K562 (cell line): ENCODE measurements at regions not wholly inside any gene's neighbourhood (a gene's known extent, or its start where the extent isn't known, plus 50 kb on each side); places are given as distances from the start of the nearest gene placed in this dataset.

ENCODE experiments used
- ATAC-seq: fragments of 200-7000 bp; cut with Tn5 transposase; 3 replicates; pipeline ENCODE4 v1.9.1; 2020; ENCODE audit warnings: moderate library complexity
- BruUV-seq: library from RNA; stranded (reverse); fragments of 400-500 nt; replicated peaks from 2 replicates; lab custom pipeline; 2021; lab: Mats Ljungman, UMichigan
- CTCF ChIA-PET: fragments of 300-600 bp; formaldehyde crosslinking; extraction: SDS; loops from one replicate; lab custom pipeline; 2021; ENCODE audit warnings: low intra/inter-chr PET ratio; lab: Yijun Ruan, JAX
- POLR2A ChIA-PET: fragments of 300-600, 350-650 bp; sonication (Branson Sonifier 250); formaldehyde crosslinking; extraction: SDS; loops from one replicate; lab custom pipeline; 2021; ENCODE audit warnings: antibody characterized with exemption, inconsistent platforms; lab: Yijun Ruan, JAX
- DNase-seq, 4 experiments: peaks; one replicate each; pipeline versions ENCODE4 v3.0.0 to v3.0.0-alpha.2; 2011 to 2018; ENCODE audit warnings: low spot score in 3 of 4, mixed read lengths in 3 of 4; ENCODE audit errors: extremely low read depth in 1 of 4
- FAIRE-seq: peaks from 2 replicates; lab custom pipeline; 2011; peaks lifted over from hg19 to GRCh38; lab: Jason Lieb, UNC
- H2AFZ ChIP-seq: 2 replicates; pipeline ENCODE4 v1.6.0; 2011; ENCODE audit warnings: low read depth, low read length, control low read depth, inconsistent platforms
- H3K27ac ChIP-seq: fragments of 200-600 bp; 3 replicates; pipeline ENCODE4 v1.8.0; 2011; ENCODE audit warnings: low read depth, mild to moderate bottlenecking, control low read depth, inconsistent platforms, low read length, moderate library complexity, mixed read lengths; ENCODE audit errors: extremely low read depth
- H3K27me3 ChIP-seq, 2 experiments: fragments of 300-600 bp in 1 of 2; 2 replicates in 1 of 2; 3 replicates in 1 of 2; pipeline versions ENCODE4 v1.6.0 to v1.8.0; 2011; ENCODE audit warnings: inconsistent platforms in 2 of 2, low read length in 2 of 2, mild to moderate bottlenecking in 1 of 2, mixed read lengths in 1 of 2, moderate library complexity in 1 of 2; ENCODE audit not compliant: control insufficient read depth in 2 of 2, insufficient read depth in 2 of 2
- H3K36me3 ChIP-seq: fragments of 300-600 bp; 3 replicates; pipeline ENCODE4 v1.8.0; 2011; ENCODE audit warnings: mild to moderate bottlenecking, low read length, inconsistent platforms; ENCODE audit not compliant: control insufficient read depth, insufficient read depth
- H3K4me1 ChIP-seq, 2 experiments: fragments of 200-600 bp in 1 of 2; replicated peaks in 1 of 2; 2 replicates in 1 of 2; 3 replicates in 1 of 2; pipeline versions ENCODE4 v1.5.1 to v1.8.0; 2011; ENCODE audit warnings: inconsistent platforms in 2 of 2, low read length in 2 of 2, mild to moderate bottlenecking in 1 of 2, mixed read lengths in 1 of 2, moderate library complexity in 1 of 2; ENCODE audit not compliant: control insufficient read depth in 2 of 2, insufficient read depth in 2 of 2
- H3K4me2 ChIP-seq: 2 replicates; pipeline ENCODE4 v1.6.1; 2011; ENCODE audit warnings: low read length, control low read depth, inconsistent platforms, mixed read lengths; ENCODE audit not compliant: insufficient read depth
- H3K4me3 ChIP-seq: fragments of 200-600 bp; sonication (generic), shearing (Covaris generic); 2 replicates; pipeline ENCODE4 v1.5.1; 2016; ENCODE audit warnings: control low read depth, inconsistent platforms
- H3K79me2 ChIP-seq: fragments of 200-600 bp; 3 replicates; pipeline ENCODE4 v1.8.0; 2011; ENCODE audit warnings: low read length, inconsistent platforms; ENCODE audit not compliant: control insufficient read depth, insufficient read depth
- H3K9ac ChIP-seq, 2 experiments: 2 replicates each; pipeline versions ENCODE4 v1.6.0 to v1.6.1; 2011; ENCODE audit warnings: low read depth in 2 of 2, low read length in 2 of 2, control low read depth in 1 of 2, inconsistent platforms in 1 of 2, mild to moderate bottlenecking in 1 of 2, mixed read lengths in 1 of 2; ENCODE audit not compliant: insufficient read depth in 1 of 2
- H3K9me1 ChIP-seq: one replicate; pipeline ENCODE4 v1.6.0; 2011; ENCODE audit warnings: inconsistent platforms, mild to moderate bottlenecking, low read length, moderate library complexity; ENCODE audit not compliant: control insufficient read depth, insufficient read depth
- H3K9me3 ChIP-seq: replicated peaks from 2 replicates; pipeline ENCODE4 v1.5.1; 2011; ENCODE audit warnings: low read depth, low read length, inconsistent platforms; ENCODE audit not compliant: control insufficient read depth, insufficient read depth
- H4K20me1 ChIP-seq: replicated peaks from 2 replicates; pipeline ENCODE4 v1.6.1; 2011; ENCODE audit warnings: low read length, inconsistent platforms, mixed read lengths; ENCODE audit not compliant: control insufficient read depth, insufficient read depth
- ATF7 ChIP-seq: fragments of 450-650 bp; IDR thresholded peaks from 2 replicates; pipeline ENCODE4 v1.7.1; 2014; ENCODE audit warnings: mild to moderate bottlenecking, moderate library complexity
- BACH1 ChIP-seq: fragments of 200-800 bp; sonication (Bioruptor generic); IDR thresholded peaks from 2 replicates; pipeline ENCODE4 v1.6.1; 2016; ENCODE audit warnings: missing genetic modification characterization, missing compliant biosample characterization
- DDX20 ChIP-seq: fragments of 450-650 bp; IDR thresholded peaks from 2 replicates; pipeline ENCODE4 v1.6.1; 2016; ENCODE audit warnings: missing genetic modification characterization, low read depth, mild to moderate bottlenecking, missing compliant biosample characterization, moderate library complexity
- HNRNPUL1 ChIP-seq: fragments of 200-400 bp; formaldehyde crosslinking; IDR thresholded peaks from 2 replicates; pipeline ENCODE4 v1.6.1; 2017; ENCODE audit warnings: low read length
- L3MBTL2 ChIP-seq: fragments of 450-650 bp; IDR thresholded peaks from 2 replicates; pipeline ENCODE4 v1.6.1; 2016; ENCODE audit warnings: mild to moderate bottlenecking, moderate library complexity
- MEF2A ChIP-seq: IDR thresholded peaks from 2 replicates; pipeline ENCODE4 v1.6.1; 2011; ENCODE audit warnings: low read depth, mild to moderate bottlenecking, low read length, moderate library complexity; ENCODE audit not compliant: control insufficient read depth
- PTBP1 ChIP-seq: fragments of 200-400 bp; formaldehyde crosslinking; IDR thresholded peaks from 2 replicates; pipeline ENCODE4 v1.6.1; 2017; ENCODE audit warnings: low read depth, low read length
- PURB ChIP-seq: sonication (generic); formaldehyde crosslinking; IDR thresholded peaks from 2 replicates; pipeline ENCODE4 v1.9.0; 2021; ENCODE audit warnings: low read depth, mild to moderate bottlenecking, missing genetic modification reagents
- RBBP5 ChIP-seq: fragments of 200-600 bp; sonication (generic); IDR thresholded peaks from 2 replicates; pipeline ENCODE4 v1.6.1; 2012; ENCODE audit warnings: borderline replicate concordance, mild to moderate bottlenecking, low read length, control low read depth, inconsistent platforms; ENCODE audit not compliant: insufficient read depth, poor library complexity, severe bottlenecking
- RBM17 ChIP-seq: fragments of 200-400 bp; formaldehyde crosslinking; IDR thresholded peaks from 2 replicates; pipeline ENCODE4 v1.6.1; 2017; ENCODE audit warnings: low read depth, mild to moderate bottlenecking, low read length, borderline replicate concordance
- STAT5A ChIP-seq: IDR thresholded peaks from 2 replicates; pipeline ENCODE4 v1.6.1; 2012; ENCODE audit warnings: low read length, inconsistent platforms, borderline replicate concordance
- TOE1 ChIP-seq, 2 experiments: fragments of 450-650 bp in 1 of 2; sonication (generic) in 1 of 2; formaldehyde crosslinking in 1 of 2; IDR thresholded peaks; 2 replicates each; pipeline versions ENCODE4 v1.7.1 to v1.8.0; 2016 to 2022; ENCODE audit warnings: borderline replicate concordance in 2 of 2, mild to moderate bottlenecking in 2 of 2, antibody characterized with exemption in 1 of 2, inconsistent platforms in 1 of 2, low read depth in 1 of 2, missing genetic modification reagents in 1 of 2, moderate library complexity in 1 of 2
- TRIM24 ChIP-seq, 2 experiments: fragments of 450-650 bp; IDR thresholded peaks; 2 replicates each; pipeline ENCODE4 v1.6.1; 2016
- ZNF140 ChIP-seq: fragments of 250-450 bp; sonication (Bioruptor Pico); IDR thresholded peaks from 2 replicates; pipeline ENCODE4 v1.8.0; 2021; ENCODE audit warnings: moderate library complexity, mild to moderate bottlenecking, inconsistent platforms
- ZNF76 ChIP-seq: fragments of 250-450 bp; sonication (Bioruptor Pico); IDR thresholded peaks from 2 replicates; pipeline ENCODE4 v1.4.0; 2020; ENCODE audit warnings: mild to moderate bottlenecking, moderate library complexity, borderline replicate concordance
- ZNF785 ChIP-seq: fragments of 250-450 bp; sonication (Bioruptor Pico); IDR thresholded peaks from 2 replicates; pipeline ENCODE4 v1.4.0; 2020; ENCODE audit warnings: mild to moderate bottlenecking
- ZNF830 ChIP-seq: fragments of 250-450 bp; sonication (Bioruptor Pico); IDR thresholded peaks from 2 replicates; pipeline ENCODE4 v1.5.0; 2021; ENCODE audit warnings: mild to moderate bottlenecking
- WGBS: fragments of 100-300 bp; shearing (Covaris generic); methylation state at CpG from one replicate; pipeline ENCODE4 v1.1.6; 2016; ENCODE audit warnings: low coverage, mixed read lengths; ENCODE audit not compliant: insufficient coverage; ENCODE audit errors: missing lambda C conversion rate; 5-methylcytosine and 5-hydroxymethylcytosine counted together
- in situ Hi-C: fragments of 300-500 bp; cut with MboI; formaldehyde crosslinking; loops from 4 replicates; pipeline ENCODE4 v1.15.0; 2018; ENCODE audit warnings: inconsistent platforms, mixed read lengths
- intact Hi-C: fragments of 100-400 bp; cut with micrococcal nuclease; formaldehyde crosslinking; loops from 2 replicates; pipeline ENCODE4 v1.14.2; 2022
- TF ChIP-seq, protein P1 (sequence below): fragments of 250-450 bp; sonication (Bioruptor Pico); IDR thresholded peaks from 2 replicates; pipeline ENCODE4 v1.8.0; 2021; ENCODE audit warnings: moderate library complexity, mild to moderate bottlenecking, inconsistent platforms
- TF ChIP-seq, protein P2 (sequence below): fragments of 450-650 bp; formaldehyde crosslinking; conservative IDR thresholded peaks from 2 replicates; pipeline ENCODE4 v1.4.0; 2022; ENCODE audit warnings: mild to moderate bottlenecking, missing genetic modification characterization

DNA sequence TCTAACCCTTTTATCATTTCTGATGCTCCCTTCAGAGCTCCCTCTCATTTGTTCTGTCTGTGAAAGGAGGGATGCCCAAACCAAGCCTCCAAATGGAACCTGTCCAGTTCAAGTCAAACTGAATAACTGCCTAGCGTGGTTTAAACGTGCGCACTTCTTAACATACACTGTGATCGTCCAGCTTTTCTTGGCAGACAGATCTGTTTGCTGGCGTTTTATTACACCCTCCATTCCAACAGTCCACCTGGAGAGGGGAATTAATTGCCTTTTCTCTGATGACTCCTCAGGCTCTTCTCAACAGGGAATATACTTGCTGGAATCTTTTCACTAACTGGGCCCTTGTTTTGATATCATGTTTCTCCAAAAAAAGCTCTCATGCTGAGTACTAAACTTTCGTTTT lies 379.2 kb upstream of the POU3F3 start:
- Histone ChIP-seq H3K27ac (no peak overlapping the region), H3K9me1 (no peaks in the 10 kb centered on the region), H3K27me3 (no peaks in the 10 kb centered on the region), H3K4me3 (no peak overlapping the region), H3K4me2 (no peak overlapping the region), H4K20me1 (no peaks in the 10 kb centered on the region), H3K4me1 (no peaks in the 10 kb centered on the region), H2AFZ (no peak overlapping the region), H3K9me3 (no peaks in the 10 kb centered on the region), H3K79me2 (no peaks in the 10 kb centered on the region), H3K36me3 (no peaks in the 10 kb centered on the region), H3K9ac (no peak overlapping the region)
- ChIA-PET POLR2A (no interaction called here), CTCF (no interaction called here)
- DNase-seq (no peak), FAIRE-seq (no peak), ATAC-seq (no peak)
- WGBS = 0% methylated on average over 6 of the region's 6 CpGs
- intact Hi-C loops (no loop called here), in situ Hi-C loops (no loop called here)
- no peak for TF ChIP-seq PTBP1
- no peak for TF ChIP-seq L3MBTL2
- TF ChIP-seq ZNF830 = no peak
- no peak for TF ChIP-seq MEF2A
- no peak for TF ChIP-seq ATF7
- no peak for TF ChIP-seq RBM17
- TF ChIP-seq TRIM24 (IDR thresholded peaks at IDR 0.05) = no peak
- TF ChIP-seq, protein P1, sequence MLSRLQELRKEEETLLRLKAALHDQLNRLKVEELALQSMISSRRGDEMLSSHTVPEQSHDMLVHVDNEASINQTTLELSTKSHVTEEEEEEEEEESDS (CRISPR knock-in tag) = no peak
- TF ChIP-seq STAT5A = no peak
- no peak for TF ChIP-seq RBBP5
- no peak for TF ChIP-seq ZNF140 (CRISPR knock-in tag)
- no peak for TF ChIP-seq ZNF76 (CRISPR knock-in tag)
- TF ChIP-seq DDX20 (tag) = no peak
- no peak for TF ChIP-seq PURB (CRISPR knock-in tag)
- no peak for TF ChIP-seq ZNF785 (CRISPR knock-in tag)
- TF ChIP-seq HNRNPUL1 = no peak
- TF ChIP-seq, protein P2, sequence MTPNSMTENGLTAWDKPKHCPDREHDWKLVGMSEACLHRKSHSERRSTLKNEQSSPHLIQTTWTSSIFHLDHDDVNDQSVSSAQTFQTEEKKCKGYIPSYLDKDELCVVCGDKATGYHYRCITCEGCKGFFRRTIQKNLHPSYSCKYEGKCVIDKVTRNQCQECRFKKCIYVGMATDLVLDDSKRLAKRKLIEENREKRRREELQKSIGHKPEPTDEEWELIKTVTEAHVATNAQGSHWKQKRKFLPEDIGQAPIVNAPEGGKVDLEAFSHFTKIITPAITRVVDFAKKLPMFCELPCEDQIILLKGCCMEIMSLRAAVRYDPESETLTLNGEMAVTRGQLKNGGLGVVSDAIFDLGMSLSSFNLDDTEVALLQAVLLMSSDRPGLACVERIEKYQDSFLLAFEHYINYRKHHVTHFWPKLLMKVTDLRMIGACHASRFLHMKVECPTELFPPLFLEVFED (CRISPR knock-in tag) = no peak
- no peak for TF ChIP-seq TOE1 (IDR thresholded peaks at IDR 0.05; ENCODE audit: borderline replicate concordance)
- TF ChIP-seq TOE1 (CRISPR knock-in tag; IDR thresholded peaks at IDR 0.05; ENCODE audit: borderline replicate concordance, low read depth) = no peak
- TF ChIP-seq BACH1 (tag) = no peak
- no TSS peak for BruUV-seq
